NT2/D1 (cell line): ENCODE measurements at regions not wholly inside any gene's neighbourhood (a gene's known extent, or its start where the extent isn't known, plus 50 kb on each side); places are given as distances from the start of the nearest gene placed in this dataset.

Source experiments
- SUZ12 ChIP-seq: IDR thresholded peaks from 2 replicates; pipeline ENCODE4 v1.6.1; 2011; ENCODE audit not compliant: insufficient read length, insufficient read depth; ENCODE audit errors: extremely low read depth
- YY1 ChIP-seq: IDR thresholded peaks from 2 replicates; pipeline ENCODE4 v1.6.1; 2011; ENCODE audit not compliant: insufficient read length, insufficient read depth
- ZNF274 ChIP-seq: IDR thresholded peaks from 2 replicates; pipeline ENCODE4 v1.6.1; 2011; ENCODE audit warnings: mild to moderate bottlenecking, low read depth, low read length

DNA sequence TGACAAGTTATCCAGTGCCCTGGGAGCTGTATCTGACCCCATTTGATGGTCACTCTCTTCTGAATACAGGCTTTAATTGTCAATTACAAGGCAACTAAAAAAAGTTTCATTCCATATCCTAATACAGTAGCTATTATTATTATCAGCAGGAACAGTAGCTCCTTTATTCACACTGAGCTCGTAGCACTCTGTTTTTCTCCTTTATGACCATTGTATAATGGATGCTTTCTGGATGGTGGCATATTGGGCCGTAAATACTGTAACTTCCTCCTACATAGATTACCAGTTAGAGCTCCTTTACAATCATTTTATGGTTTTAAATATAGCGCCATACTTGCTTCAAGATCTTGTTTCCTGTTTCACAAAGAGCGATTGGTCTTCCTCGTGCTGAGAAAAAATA is 1040.3 kb downstream of the TSN start:
- TF ChIP-seq ZNF274 (no peak), YY1 (no peak), SUZ12 (no peak)
